H9 (cell line): ENCODE measurements at regions not wholly inside any gene's neighbourhood (a gene's known extent, or its start where the extent isn't known, plus 50 kb on each side); places are given as distances from the start of the nearest gene placed in this dataset.

Experiments used
- DNase-seq: peaks from one replicate; pipeline ENCODE4 v3.0.0-alpha.2; 2017
- H2AFZ ChIP-seq: one replicate; pipeline ENCODE4 v1.6.1; 2013; ENCODE audit warnings: mild to moderate bottlenecking, low read length, control low read depth, moderate library complexity
- H2AK5ac ChIP-seq: 2 replicates; pipeline ENCODE4 v1.6.1; 2013; ENCODE audit warnings: low read length, control low read depth, mixed read lengths; ENCODE audit not compliant: insufficient read length
- H2BK120ac ChIP-seq: one replicate; pipeline ENCODE4 v1.6.1; 2013; ENCODE audit warnings: low read depth, mild to moderate bottlenecking, low read length, control low read depth, inconsistent platforms; ENCODE audit not compliant: poor library complexity, severe bottlenecking
- H2BK12ac ChIP-seq: 2 replicates; pipeline ENCODE4 v1.6.1; 2013; ENCODE audit warnings: low read length, control low read depth, mixed read lengths, low read depth; ENCODE audit not compliant: insufficient read length
- H2BK15ac ChIP-seq: 2 replicates; pipeline ENCODE4 v1.6.1; 2013; ENCODE audit warnings: low read depth, low read length, control low read depth
- H2BK20ac ChIP-seq: one replicate; pipeline ENCODE4 v1.6.1; 2013; ENCODE audit warnings: low read depth, mild to moderate bottlenecking, low read length, control low read depth, inconsistent platforms; ENCODE audit not compliant: poor library complexity, severe bottlenecking
- H2BK5ac ChIP-seq: 2 replicates; pipeline ENCODE4 v1.6.1; 2013; ENCODE audit warnings: low read length, control low read depth, mixed read lengths; ENCODE audit not compliant: insufficient read length
- H3K14ac ChIP-seq: 2 replicates; pipeline ENCODE4 v1.6.1; 2013; ENCODE audit warnings: low read length, control low read depth; ENCODE audit not compliant: insufficient read depth
- H3K18ac ChIP-seq: 2 replicates; pipeline ENCODE4 v1.6.1; 2013; ENCODE audit warnings: low read depth, mild to moderate bottlenecking, mixed read lengths, low read length, control low read depth; ENCODE audit not compliant: insufficient read length
- H3K23ac ChIP-seq: 2 replicates; pipeline ENCODE4 v1.6.1; 2013; ENCODE audit warnings: low read length, control low read depth, mixed read lengths, low read depth; ENCODE audit not compliant: insufficient read length
- H3K23me2 ChIP-seq: 2 replicates; pipeline ENCODE4 v1.6.1; 2013; ENCODE audit warnings: low read depth, mild to moderate bottlenecking, mixed read lengths, low read length, control low read depth; ENCODE audit not compliant: insufficient read length, poor library complexity, severe bottlenecking
- H3K27ac ChIP-seq: 2 replicates; pipeline ENCODE4 v1.5.1; 2013; ENCODE audit warnings: low read length, control low read depth, mixed read lengths, low read depth; ENCODE audit not compliant: insufficient read length
- H3K27me3 ChIP-seq: 2 replicates; pipeline ENCODE4 v1.6.1; 2013; ENCODE audit warnings: low read length, control low read depth, inconsistent platforms; ENCODE audit not compliant: insufficient read depth
- H3K4ac ChIP-seq: 2 replicates; pipeline ENCODE4 v1.6.1; 2013; ENCODE audit warnings: low read depth, mild to moderate bottlenecking, control low read depth, inconsistent platforms, low read length, moderate library complexity
- H3K4me1 ChIP-seq: 2 replicates; pipeline ENCODE4 v1.6.1; 2013; ENCODE audit warnings: low read length, control low read depth, inconsistent platforms; ENCODE audit not compliant: insufficient read depth
- H3K4me2 ChIP-seq: 2 replicates; pipeline ENCODE4 v1.6.1; 2013; ENCODE audit warnings: low read length, control low read depth, mixed read lengths; ENCODE audit not compliant: insufficient read length, insufficient read depth
- H3K56ac ChIP-seq: 2 replicates; pipeline ENCODE4 v1.6.1; 2013; ENCODE audit warnings: low read depth, mild to moderate bottlenecking, mixed read lengths, low read length, control low read depth; ENCODE audit not compliant: insufficient read length
- H3K79me1 ChIP-seq: 2 replicates; pipeline ENCODE4 v1.6.1; 2013; ENCODE audit warnings: low read depth, mild to moderate bottlenecking, moderate library complexity, low read length, control low read depth, inconsistent platforms; ENCODE audit not compliant: insufficient read depth, poor library complexity, severe bottlenecking
- H3K79me2 ChIP-seq: 2 replicates; pipeline ENCODE4 v1.6.1; 2013; ENCODE audit warnings: low read length, control low read depth, inconsistent platforms; ENCODE audit not compliant: insufficient read depth
- H3K9ac ChIP-seq: 2 replicates; pipeline ENCODE4 v1.6.1; 2013; ENCODE audit warnings: low read length, control low read depth, mixed read lengths; ENCODE audit not compliant: insufficient read length; ENCODE audit errors: extremely low read depth
- H3K9me3 ChIP-seq: one replicate; pipeline ENCODE4 v1.6.1; 2013; ENCODE audit warnings: low read depth, low read length, inconsistent platforms; ENCODE audit not compliant: control insufficient read depth
- H3T11ph ChIP-seq: one replicate; pipeline ENCODE4 v1.6.1; 2013; ENCODE audit warnings: mild to moderate bottlenecking, low read length, control low read depth, inconsistent platforms
- H4K20me1 ChIP-seq: one replicate; pipeline ENCODE4 v1.6.1; 2013; ENCODE audit not compliant: control insufficient read depth, insufficient read length, insufficient read depth
- H4K5ac ChIP-seq: 2 replicates; pipeline ENCODE4 v1.6.1; 2013; ENCODE audit warnings: low read depth, mild to moderate bottlenecking, mixed read lengths, low read length, control low read depth; ENCODE audit not compliant: insufficient read length
- H4K8ac ChIP-seq: replicated peaks from 2 replicates; pipeline ENCODE4 v1.6.1; 2013; ENCODE audit warnings: low read length, control low read depth, mixed read lengths, low read depth; ENCODE audit not compliant: insufficient read length
- H4K91ac ChIP-seq: 2 replicates; pipeline ENCODE4 v1.6.1; 2013; ENCODE audit warnings: low read depth, mild to moderate bottlenecking, moderate library complexity, mixed read lengths, low read length, control low read depth; ENCODE audit not compliant: insufficient read length
- H3K27ac Mint-ChIP-seq, 3 experiments: 2 replicates in 2 of 3; 3 replicates in 1 of 3; pipeline ENCODE4 v1.8.0; 2020 to 2021; ENCODE audit warnings: mixed read lengths in 3 of 3, mild to moderate bottlenecking in 1 of 3, moderate library complexity in 1 of 3
- H3K27me3 Mint-ChIP-seq: 2 replicates; pipeline ENCODE4 v1.8.0; 2021; ENCODE audit warnings: low read depth, mild to moderate bottlenecking, moderate library complexity, mixed read lengths
- H3K36me3 Mint-ChIP-seq, 3 experiments: 2 replicates in 2 of 3; 3 replicates in 1 of 3; pipeline ENCODE4 v1.8.0; 2020 to 2021; ENCODE audit warnings: low read depth in 3 of 3, mixed read lengths in 3 of 3; ENCODE audit not compliant: insufficient read depth in 1 of 3
- H3K4me1 Mint-ChIP-seq, 2 experiments: 2 replicates each; pipeline ENCODE4 v1.8.0; 2020; ENCODE audit warnings: mixed read lengths in 2 of 2
- H3K4me3 Mint-ChIP-seq, 2 experiments: 2 replicates in 1 of 2; 3 replicates in 1 of 2; pipeline ENCODE4 v1.8.0; 2020 to 2021; ENCODE audit warnings: mild to moderate bottlenecking in 2 of 2, mixed read lengths in 2 of 2, moderate library complexity in 1 of 2
- H3K9me3 Mint-ChIP-seq, 2 experiments: 2 replicates in 1 of 2; 3 replicates in 1 of 2; pipeline ENCODE4 v1.8.0; 2020; ENCODE audit warnings: mild to moderate bottlenecking in 2 of 2, mixed read lengths in 2 of 2, moderate library complexity in 1 of 2
- CTCF ChIP-seq: fragments of 200-600 bp; sonication (generic); conservative IDR thresholded peaks from 3 replicates; pipeline ENCODE4 v1.8.0; 2021; ENCODE audit warnings: antibody characterized with exemption, mild to moderate bottlenecking
- WGBS: extraction: QIAGEN DNeasy Blood & Tissue Kit; methylation state at CpG from one replicate; pipeline ENCODE4 v1.1.7; 2013; ENCODE audit warnings: missing lambda C conversion rate, low lambda C conversion rate, mixed read lengths; ENCODE audit not compliant: insufficient read length; ENCODE audit errors: extremely low coverage; 5-methylcytosine and 5-hydroxymethylcytosine counted together

- WGBS, result no CpG with 5 or more reads among the region's 4 CpGs
- peak; percentile 77 for TF ChIP-seq CTCF
- no peaks in the 10 kb centered on the region for H3K4me1 ChIP-seq
- H3K14ac ChIP-seq, result no peak overlapping the region
- no peak overlapping the region for H2AFZ ChIP-seq
- H3K9me3 ChIP-seq, result peaks cover 24% of the 10 kb centered on the region
- Mint-ChIP-seq H3K4me1 (peaks cover 2% of the 10 kb centered on the region in 2 experiments; a peak in 1 of 4 replicates), H3K36me3 (no peaks in the 10 kb centered on the region; a peak in 1 of 7 replicates), H3K27ac (no peak overlapping the region), H3K9me3 (peaks cover 42 to 56% of the 10 kb centered on the region in 2 experiments), H3K27me3 (no peaks in the 10 kb centered on the region), H3K4me3 (no peak overlapping the region)
- no peak overlapping the region for H3K27ac ChIP-seq
- no peaks in the 10 kb centered on the region for H3K79me1 ChIP-seq
- no peaks in the 10 kb centered on the region for H3K27me3 ChIP-seq
- H2BK15ac ChIP-seq, result no peak overlapping the region
- H2BK12ac ChIP-seq, result no peak overlapping the region
- no peak overlapping the region for H4K91ac ChIP-seq
- H3K4ac ChIP-seq, result no peak overlapping the region
- H2BK5ac ChIP-seq, result no peak overlapping the region
- peak; percentile 54 for DNase-seq
- no peak overlapping the region for H4K5ac ChIP-seq
- H3K9ac ChIP-seq, result no peak overlapping the region
- no peak overlapping the region for H2AK5ac ChIP-seq
- H3K18ac ChIP-seq, result no peak overlapping the region
- no peak overlapping the region for H2BK120ac ChIP-seq
- no peak overlapping the region for H4K8ac ChIP-seq
- no peaks in the 10 kb centered on the region for H3K23me2 ChIP-seq
- H3K4me2 ChIP-seq, result no peak overlapping the region
- no peak overlapping the region for H3T11ph ChIP-seq
- H4K20me1 ChIP-seq, result no peaks in the 10 kb centered on the region
- no peaks in the 10 kb centered on the region for H3K79me2 ChIP-seq
- no peak overlapping the region for H3K56ac ChIP-seq
- no peak overlapping the region for H3K23ac ChIP-seq
- H2BK20ac ChIP-seq, result no peak overlapping the region
These were observed 218.2 kb downstream of the IDS start for GRCh38 chrX:149286940-149287349.
